Gastroesophageal sphincter (tissue), 3 donors: ENCODE measurements at regions not wholly inside any gene's neighbourhood (a gene's known extent, or its start where the extent isn't known, plus 50 kb on each side); places are given as distances from the start of the nearest gene placed in this dataset.
"Not testable (repeated sequence)": the region's sequence is repeated elsewhere in the genome, so short reads cannot be mapped to it uniquely, and the experiment has no call there.

Experiments
- EP300 ChIP-seq: sonication (generic); formaldehyde crosslinking; IDR thresholded peaks from one replicate; pipeline ENCODE4 v1.6.1; 2017; ENCODE audit warnings: antibody characterized with exemption, mild to moderate bottlenecking
- POLR2A ChIP-seq, 2 donors: fragments of 450-650 bp; IDR thresholded peaks; one replicate each; pipeline ENCODE4 v1.6.1; 2017; ENCODE audit warnings: antibody characterized with exemption in 2 of 2, mild to moderate bottlenecking in 2 of 2, moderate library complexity in 1 of 2
- POLR2AphosphoS5 ChIP-seq: sonication (generic); formaldehyde crosslinking; IDR thresholded peaks from one replicate; pipeline ENCODE4 v1.6.1; 2017; ENCODE audit warnings: antibody characterized with exemption
- TF ChIP-seq, protein P1 (sequence below), 4 experiments: fragments of 200-600 bp in 2 of 4; fragments of 450-650 bp in 2 of 4; sonication (generic) in 1 of 4; IDR thresholded peaks; one replicate each; pipeline ENCODE4 v1.5.1; 2017 to 2019; ENCODE audit warnings: antibody characterized with exemption in 4 of 4, mild to moderate bottlenecking in 2 of 4, moderate library complexity in 2 of 4

DNA sequence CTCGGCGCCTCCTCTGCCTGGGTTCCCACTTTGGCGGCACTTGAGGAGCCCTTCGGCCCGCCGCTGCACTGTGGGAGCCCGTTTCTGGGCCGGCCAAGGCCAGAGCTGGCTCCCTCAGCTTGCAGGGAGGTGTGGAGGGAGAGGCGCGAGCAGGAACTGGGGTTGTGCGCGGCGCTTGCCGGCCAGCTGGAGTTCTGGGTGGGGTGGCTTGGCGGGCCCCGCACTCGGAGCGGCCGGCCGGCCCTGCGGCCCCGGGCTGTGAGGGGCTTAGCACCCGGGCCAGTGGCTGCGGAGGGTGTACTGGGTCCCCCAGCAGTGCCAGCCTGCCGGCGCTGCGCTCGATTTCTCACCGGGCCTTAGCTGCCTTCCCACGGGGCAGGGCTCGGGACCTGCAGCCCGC is 201.7 kb upstream of the GALNT2 start:
- TF ChIP-seq, protein P1, sequence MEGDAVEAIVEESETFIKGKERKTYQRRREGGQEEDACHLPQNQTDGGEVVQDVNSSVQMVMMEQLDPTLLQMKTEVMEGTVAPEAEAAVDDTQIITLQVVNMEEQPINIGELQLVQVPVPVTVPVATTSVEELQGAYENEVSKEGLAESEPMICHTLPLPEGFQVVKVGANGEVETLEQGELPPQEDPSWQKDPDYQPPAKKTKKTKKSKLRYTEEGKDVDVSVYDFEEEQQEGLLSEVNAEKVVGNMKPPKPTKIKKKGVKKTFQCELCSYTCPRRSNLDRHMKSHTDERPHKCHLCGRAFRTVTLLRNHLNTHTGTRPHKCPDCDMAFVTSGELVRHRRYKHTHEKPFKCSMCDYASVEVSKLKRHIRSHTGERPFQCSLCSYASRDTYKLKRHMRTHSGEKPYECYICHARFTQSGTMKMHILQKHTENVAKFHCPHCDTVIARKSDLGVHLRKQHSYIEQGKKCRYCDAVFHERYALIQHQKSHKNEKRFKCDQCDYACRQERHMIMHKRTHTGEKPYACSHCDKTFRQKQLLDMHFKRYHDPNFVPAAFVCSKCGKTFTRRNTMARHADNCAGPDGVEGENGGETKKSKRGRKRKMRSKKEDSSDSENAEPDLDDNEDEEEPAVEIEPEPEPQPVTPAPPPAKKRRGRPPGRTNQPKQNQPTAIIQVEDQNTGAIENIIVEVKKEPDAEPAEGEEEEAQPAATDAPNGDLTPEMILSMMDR (IDR thresholded peaks at IDR 0.05) = not testable (repeated sequence)
- TF ChIP-seq POLR2A (IDR thresholded peaks at IDR 0.05); POLR2AphosphoS5; EP300: not testable (repeated sequence)
